ENCODE measurements at regions not wholly inside any gene's neighbourhood (a gene's known extent, or its start where the extent isn't known, plus 50 kb on each side); places are given as distances from the start of the nearest gene placed in this dataset.

DNA sequence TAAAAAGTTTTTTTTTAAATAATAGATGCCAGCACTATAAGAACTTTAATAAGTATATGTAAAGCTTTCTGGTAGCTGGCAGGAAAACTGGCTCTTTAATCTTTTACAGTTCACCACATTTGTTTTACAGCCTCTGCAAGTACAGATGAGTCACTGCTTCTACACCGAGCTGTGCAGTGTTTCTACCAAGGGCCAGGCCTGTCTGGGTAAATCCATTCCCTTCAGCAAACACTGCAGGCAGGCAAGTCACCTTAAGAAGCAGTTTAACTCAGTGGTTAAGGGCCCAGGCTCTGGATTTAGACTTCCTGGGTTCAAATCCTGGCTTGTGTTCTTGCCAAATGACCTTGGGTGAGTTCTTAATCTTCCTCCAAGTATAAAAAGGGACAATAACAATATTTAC is 882.9 kb upstream of the AMELY start:
- Histone ChIP-seq H3K9me2 (ENCODE audit: low read depth, low read length) (no peaks in the 10 kb centered on the region), H3K27ac (ENCODE audit: low read depth, low read length, poor library complexity, severe bottlenecking) (no peak overlapping the region), H3K4me3 (ENCODE audit: low read depth, low read length, poor library complexity, severe bottlenecking) (no peak overlapping the region), H3F3A (ENCODE audit: insufficient read depth, low read length) (no peaks in the 10 kb centered on the region), H3K4me1 (ENCODE audit: insufficient read depth, low read length, severe bottlenecking) (peaks cover 14% of the 10 kb centered on the region), H3K9ac (ENCODE audit: low read length) (no peak overlapping the region), H4K20me1 (ENCODE audit: insufficient read depth, low read length) (no peaks in the 10 kb centered on the region), H3K79me2 (ENCODE audit: insufficient read depth, low read length) (no peaks in the 10 kb centered on the region), H3K9me3 (ENCODE audit: low read length) (no peaks in the 10 kb centered on the region), H3K4me2 (ENCODE audit: low read length) (no peak overlapping the region), H3K36me3 (ENCODE audit: insufficient read depth, low read length) (no peaks in the 10 kb centered on the region), H3K27me3 (ENCODE audit: insufficient read depth, low read length) (no peaks in the 10 kb centered on the region), H2AFZ (ENCODE audit: low read length) (no peak overlapping the region)
- TF ChIP-seq EZH2 (IDR thresholded peaks at IDR 0.05; ENCODE audit: borderline replicate concordance, low read length) (no peak), CTCF (IDR thresholded peaks at IDR 0.05; ENCODE audit: low read length) (no peak)

- no peaks in the 10 kb centered on the region for H3K27me3 ChIP-seq (ENCODE audit: insufficient read depth, low read length)
- TF ChIP-seq EZH2 (IDR thresholded peaks at IDR 0.05; ENCODE audit: borderline replicate concordance, low read length) (no peak), CTCF (IDR thresholded peaks at IDR 0.05; ENCODE audit: low read length) (no peak)
- H3K4me2 ChIP-seq (ENCODE audit: low read length) = no peak overlapping the region
- H3K79me2 ChIP-seq (ENCODE audit: insufficient read depth, low read length) = no peaks in the 10 kb centered on the region
- no peak overlapping the region for H3K27ac ChIP-seq (ENCODE audit: low read depth, low read length, poor library complexity, severe bottlenecking)
- H3K9me3 ChIP-seq (ENCODE audit: low read length) = no peaks in the 10 kb centered on the region
- peaks cover 14% of the 10 kb centered on the region for H3K4me1 ChIP-seq (ENCODE audit: insufficient read depth, low read length, severe bottlenecking)
- H3F3A ChIP-seq (ENCODE audit: insufficient read depth, low read length) = no peaks in the 10 kb centered on the region
- no peak overlapping the region for H3K9ac ChIP-seq (ENCODE audit: low read length)
- H3K9me2 ChIP-seq (ENCODE audit: low read depth, low read length) = no peaks in the 10 kb centered on the region
- no peaks in the 10 kb centered on the region for H3K36me3 ChIP-seq (ENCODE audit: insufficient read depth, low read length)
- H3K4me3 ChIP-seq (ENCODE audit: low read depth, low read length, poor library complexity, severe bottlenecking) = no peak overlapping the region
- H2AFZ ChIP-seq (ENCODE audit: low read length) = no peak overlapping the region
- H4K20me1 ChIP-seq (ENCODE audit: insufficient read depth, low read length) = no peaks in the 10 kb centered on the region
Observed at GRCh38 chrY:7793989-7794388, 882.4 kb upstream of the AMELY start.

DNA sequence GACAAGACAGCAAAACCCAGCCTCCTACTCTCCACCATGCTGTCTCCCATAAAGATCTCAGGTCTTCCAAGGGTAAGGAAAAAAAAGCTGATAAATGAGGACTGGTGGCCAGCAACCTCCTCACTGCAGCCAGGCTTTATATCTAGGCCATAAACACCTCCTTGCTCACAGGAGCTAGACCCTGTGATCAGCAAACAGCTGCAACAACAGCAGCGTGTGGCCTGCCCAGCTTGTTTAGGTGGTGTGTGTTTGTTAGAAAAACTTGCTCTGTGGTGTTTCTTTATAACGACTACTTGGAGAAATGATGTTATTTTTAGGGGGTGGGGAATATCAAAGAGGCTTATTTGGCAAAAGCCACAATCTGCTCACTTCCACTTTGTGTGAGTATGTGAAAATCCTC is 880.9 kb upstream of the AMELY start:
- no peaks in the 10 kb centered on the region for H3K79me2 ChIP-seq (ENCODE audit: insufficient read depth, low read length)
- no peak overlapping the region for H3K4me2 ChIP-seq (ENCODE audit: low read length)
- H3F3A ChIP-seq (ENCODE audit: insufficient read depth, low read length) = no peaks in the 10 kb centered on the region
- TF ChIP-seq CTCF (IDR thresholded peaks at IDR 0.05; ENCODE audit: low read length) (no peak), EZH2 (IDR thresholded peaks at IDR 0.05; ENCODE audit: borderline replicate concordance, low read length) (no peak)
- H2AFZ ChIP-seq (ENCODE audit: low read length) = no peak overlapping the region
- H3K9me2 ChIP-seq (ENCODE audit: low read depth, low read length) = no peaks in the 10 kb centered on the region
- no peak overlapping the region for H3K9ac ChIP-seq (ENCODE audit: low read length)
- peak overlapping the region; percentile 46 for H3K27ac ChIP-seq (ENCODE audit: low read depth, low read length, poor library complexity, severe bottlenecking)
- H3K36me3 ChIP-seq (ENCODE audit: insufficient read depth, low read length) = no peaks in the 10 kb centered on the region
- H3K9me3 ChIP-seq (ENCODE audit: low read length) = no peaks in the 10 kb centered on the region
- H3K4me3 ChIP-seq (ENCODE audit: low read depth, low read length, poor library complexity, severe bottlenecking) = no peak overlapping the region
- H3K27me3 ChIP-seq (ENCODE audit: insufficient read depth, low read length) = no peaks in the 10 kb centered on the region
- H3K4me1 ChIP-seq (ENCODE audit: insufficient read depth, low read length, severe bottlenecking) = peaks cover 14% of the 10 kb centered on the region
- H4K20me1 ChIP-seq (ENCODE audit: insufficient read depth, low read length) = no peaks in the 10 kb centered on the region
